ENCODE measurements at regions not wholly inside any gene's neighbourhood (a gene's known extent, or its start where the extent isn't known, plus 50 kb on each side); places are given as distances from the start of the nearest gene placed in this dataset.

DNA sequence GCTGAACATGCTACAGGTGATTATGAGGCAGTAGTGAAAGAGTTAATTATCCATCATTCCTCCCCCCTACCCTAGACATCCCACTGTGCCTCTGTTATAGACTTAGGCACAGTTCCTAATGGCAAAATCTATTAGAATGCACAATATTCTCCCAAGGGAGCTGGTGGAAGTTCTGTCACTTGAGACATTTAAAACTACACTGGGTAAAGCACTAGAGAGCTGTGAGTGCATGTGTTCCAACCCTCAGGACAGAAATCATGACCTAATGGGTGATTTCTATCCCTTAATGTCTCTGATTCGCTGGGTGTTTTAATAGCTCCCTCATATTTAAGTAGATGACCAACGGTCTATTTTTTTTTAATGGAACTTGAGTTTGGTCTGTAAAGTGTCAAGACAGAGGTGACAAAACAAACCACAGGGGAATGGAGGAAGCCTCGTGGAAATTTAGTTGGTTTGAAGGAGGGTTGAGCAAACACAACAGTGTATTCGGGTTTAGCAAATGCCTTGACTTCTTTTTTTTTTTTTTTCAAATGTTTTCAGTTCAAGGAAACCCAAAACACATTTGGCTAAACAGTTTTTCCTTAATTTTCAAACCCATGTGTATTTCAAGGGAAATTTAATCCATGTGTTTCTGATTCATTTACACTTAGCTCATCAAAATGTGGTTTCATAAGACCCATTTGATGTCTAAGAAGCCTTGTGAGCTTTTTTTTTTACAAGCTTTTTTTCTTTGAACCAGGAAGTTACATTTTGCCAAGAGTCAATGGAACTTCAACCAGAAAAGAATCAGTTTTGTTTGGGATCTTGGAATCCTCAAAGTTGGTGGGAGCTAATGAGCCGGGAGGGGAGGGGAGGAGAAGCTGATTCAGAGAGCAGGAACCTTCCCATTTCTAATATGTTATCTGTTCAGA is 665.1 kb upstream of the ZEB2 start:
- no peak for DNase-seq

DNA sequence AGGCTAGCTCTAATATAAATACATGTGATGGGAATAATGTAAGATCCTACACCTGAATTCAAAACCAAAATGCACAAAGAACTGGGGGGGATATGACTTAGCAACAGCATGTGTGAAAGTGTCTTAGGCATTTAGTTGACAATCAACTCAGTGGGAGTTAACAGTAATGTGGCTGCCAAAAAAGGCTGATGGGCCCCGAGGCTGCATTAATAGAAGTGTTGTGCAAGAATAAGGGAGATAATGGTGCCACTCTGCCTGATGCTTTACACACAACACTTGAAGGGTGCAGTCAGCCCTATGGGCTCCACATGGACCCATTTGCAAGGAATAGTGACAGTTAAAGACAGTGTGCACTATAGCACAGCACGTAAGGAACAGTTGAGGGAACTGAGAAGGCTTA is 649.4 kb upstream of the ZEB2 start:
- no peak for DNase-seq

DNA sequence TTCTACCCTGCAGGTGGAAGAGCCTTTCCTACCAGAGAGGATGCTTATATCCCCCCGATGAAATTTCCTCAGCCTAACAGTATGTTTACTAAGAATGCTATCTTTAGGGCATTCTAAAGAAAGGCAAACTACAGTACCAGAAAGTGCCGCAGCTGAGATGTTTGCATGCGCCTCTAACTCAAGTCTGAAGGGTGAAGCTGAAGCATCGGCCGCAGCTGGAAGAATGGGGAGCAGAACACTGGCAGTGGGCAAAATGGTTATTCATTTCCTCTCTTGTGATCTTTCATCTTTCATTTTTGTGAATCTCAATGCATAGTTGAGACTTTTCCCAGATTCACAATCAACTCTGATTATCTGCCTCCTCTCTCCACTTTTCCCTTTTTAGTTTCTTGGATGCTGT is 648.2 kb upstream of the ZEB2 start:
- DNase-seq: no peak

DNA sequence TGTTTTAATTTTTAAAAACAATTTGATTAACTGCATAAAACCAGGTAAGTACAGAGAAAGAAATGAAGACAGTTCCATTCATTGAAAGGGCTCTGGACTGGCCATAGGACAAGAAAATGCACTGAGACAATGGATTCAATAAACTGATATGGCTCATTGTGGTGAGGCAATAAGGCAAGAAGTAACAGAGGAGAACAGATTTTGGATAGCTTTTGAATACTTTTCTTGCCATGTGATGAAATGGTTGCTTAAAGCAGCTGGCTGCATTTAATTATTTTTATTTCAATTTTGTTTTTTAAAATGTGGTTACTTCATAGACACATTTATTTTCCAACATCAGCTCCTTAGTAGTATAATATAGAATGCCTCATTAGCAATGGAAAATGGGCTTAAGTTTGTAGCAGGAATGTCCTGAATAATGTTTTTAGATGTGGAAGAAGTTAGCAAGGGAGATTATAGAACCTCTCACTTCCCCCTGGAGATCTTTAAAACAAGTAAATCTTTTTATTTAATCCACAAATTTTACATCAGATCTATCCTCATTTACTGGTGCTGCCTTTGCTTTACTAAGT is 646.9 kb upstream of the ZEB2 start:
- no peak for DNase-seq

DNA sequence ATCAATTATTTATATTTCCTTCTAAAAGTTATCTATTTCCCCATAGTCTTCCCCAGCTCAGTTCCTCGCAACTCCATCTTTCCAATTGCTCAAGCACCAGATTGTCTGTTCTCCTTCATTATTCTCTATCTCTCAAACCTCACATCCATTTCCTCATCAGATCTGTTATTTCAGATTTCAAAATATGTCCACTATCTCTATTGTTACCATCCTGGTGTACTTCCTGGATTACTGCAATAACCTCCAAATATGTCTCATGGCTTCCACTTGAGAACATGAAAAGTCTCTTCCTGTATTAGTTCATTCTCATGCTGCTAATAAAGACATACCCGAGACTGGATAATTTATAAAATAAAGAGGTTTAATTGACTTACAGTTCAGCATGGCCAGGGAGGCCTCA is 641.7 kb upstream of the ZEB2 start:
- no peak for DNase-seq

DNA sequence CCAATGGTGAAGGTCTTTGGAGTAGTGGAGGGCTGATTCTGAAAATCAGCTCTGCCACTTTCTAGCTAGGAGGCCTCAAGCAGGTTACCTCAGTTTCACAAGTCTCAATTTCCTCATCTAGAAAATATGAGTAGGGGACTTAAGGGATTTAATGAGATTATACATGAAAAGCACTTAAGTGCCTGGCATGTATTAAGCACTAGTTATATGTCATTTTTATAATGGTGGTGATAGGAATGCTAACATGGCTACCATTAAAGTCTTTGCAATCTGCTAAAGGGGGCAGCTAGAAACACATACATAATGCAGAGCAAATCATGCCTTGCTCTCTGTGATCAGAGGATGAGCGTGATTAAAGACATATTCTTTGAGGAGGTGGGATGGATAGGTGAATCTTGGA is 640.9 kb upstream of the ZEB2 start:
- DNase-seq: no peak

DNA sequence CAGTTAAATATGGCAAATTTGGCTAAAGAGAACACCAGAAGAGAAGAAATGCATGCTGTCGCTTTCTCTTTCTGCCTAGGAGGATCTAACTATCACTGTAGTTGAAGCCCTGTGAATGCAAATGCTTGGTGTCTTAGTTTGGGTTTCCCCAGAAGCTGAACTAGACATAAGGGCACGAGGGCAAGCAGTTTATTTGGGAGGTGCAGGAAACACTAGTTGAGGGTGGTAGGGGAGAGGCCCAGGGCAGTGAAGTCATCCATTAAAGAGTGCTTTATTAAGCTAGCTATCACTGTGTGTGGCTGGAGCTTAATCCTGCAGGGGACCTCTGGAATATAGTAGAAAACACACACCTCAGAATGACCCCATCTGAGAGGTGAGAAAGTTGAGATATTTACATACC is 639.8 kb upstream of the ZEB2 start:
- no peak for DNase-seq

DNA sequence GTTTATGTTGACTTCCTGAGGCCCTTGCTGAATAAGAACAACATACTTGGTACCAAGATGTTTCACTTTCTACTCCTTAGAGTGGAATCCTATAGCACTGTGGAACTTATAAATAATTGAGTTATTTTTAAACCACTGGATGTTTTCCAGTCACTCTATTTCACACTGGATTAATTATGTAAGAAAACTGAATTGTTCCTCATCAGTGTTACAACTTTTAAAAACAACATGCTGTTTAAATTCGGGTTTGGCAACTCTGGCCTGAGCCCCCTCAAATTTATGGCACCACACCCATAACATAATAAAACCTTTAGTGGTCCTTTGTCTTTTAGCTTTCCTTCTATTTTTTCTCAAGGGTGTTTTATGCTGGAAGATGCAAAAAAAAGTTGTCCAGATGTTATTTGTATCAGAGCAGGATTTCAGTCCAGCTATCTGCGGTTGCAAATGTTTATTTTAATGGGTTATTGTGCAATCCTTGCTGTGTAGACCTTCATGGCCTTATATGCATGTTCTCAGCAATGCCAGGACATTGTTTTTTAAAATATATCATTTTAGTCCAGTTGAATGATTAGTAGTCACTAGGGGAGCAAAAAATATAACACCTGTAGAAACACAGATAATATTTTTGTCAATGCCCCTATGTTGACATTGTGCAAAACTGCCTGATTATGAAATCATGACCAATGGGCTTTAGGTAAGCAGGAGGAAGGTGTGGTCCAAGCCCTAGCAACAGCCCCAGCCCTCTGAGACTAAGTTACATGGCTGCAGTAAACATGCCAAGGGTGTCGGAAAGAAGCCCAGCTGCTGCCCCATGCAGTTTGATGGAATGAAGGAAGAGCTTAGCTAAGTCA is 638.0 kb upstream of the ZEB2 start:
- no peak for DNase-seq

DNA sequence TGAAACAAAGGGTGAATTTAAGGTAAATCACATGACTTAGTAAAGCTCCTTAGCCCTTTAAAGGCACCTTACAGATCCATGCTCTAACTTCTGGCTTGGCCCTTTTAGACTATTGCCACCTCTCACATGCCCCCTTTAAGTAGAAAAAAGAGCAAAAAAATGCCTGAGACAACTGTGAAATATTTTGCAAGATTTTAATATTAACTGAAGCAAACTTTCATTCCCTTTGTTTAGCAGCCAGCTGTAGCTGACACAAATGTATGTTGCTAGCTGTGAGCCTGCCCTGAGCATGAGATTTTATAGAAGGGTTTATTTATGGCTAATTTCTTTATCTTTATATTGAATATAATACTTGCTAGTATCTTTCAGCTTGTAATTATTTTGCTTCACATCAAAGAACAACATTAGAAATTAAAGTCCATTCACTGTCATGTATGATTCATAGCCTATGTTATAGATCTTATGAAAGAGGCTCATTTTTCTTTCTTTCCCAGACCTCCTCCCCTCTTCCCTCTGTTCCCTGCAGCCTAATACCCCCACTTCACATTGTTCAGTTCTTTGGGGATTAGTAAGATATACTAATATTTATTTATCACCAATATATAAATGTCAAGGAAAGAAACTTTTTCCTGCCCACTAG is 637.2 kb upstream of the ZEB2 start:
- no peak for DNase-seq

DNA sequence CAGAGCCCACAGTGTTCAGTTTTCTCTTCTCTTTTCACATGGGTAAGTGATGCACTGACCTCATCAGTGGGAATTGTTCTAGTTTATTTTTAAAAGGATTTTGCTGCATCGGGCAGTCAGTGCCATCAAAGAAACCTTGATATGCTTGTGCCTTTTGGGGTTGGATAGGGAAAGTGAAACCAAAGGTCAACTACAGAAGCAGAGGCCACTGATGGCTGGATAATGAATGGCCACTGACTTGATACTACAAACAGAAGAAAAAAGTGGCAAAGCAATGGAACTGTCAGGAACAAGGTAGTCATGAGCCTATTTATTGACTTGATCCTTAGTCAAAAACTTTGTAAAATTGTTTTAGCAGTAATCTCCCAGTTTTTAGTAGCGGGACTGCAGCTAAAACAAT is 636.3 kb upstream of the ZEB2 start:
- no peak for DNase-seq

DNA sequence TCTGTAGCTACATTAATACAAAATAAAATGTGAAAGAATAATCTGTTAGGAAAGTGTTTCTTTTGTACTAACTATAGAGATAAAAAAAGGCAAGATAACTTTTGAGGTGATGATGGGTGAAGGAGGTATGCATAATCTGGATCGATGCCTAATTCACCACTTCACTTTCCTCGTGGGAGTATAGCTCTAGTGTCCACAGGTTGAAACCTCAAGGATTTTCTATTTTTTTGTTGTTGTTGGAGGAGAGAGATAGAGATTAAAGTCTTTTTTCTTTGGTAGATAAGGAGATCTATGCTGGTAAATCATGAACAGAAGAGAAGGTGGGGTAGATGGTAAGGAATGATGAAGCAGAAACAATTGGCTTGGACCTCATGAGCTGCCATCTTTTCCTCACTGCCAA is 635.3 kb upstream of the ZEB2 start:
- DNase-seq: no peak

DNA sequence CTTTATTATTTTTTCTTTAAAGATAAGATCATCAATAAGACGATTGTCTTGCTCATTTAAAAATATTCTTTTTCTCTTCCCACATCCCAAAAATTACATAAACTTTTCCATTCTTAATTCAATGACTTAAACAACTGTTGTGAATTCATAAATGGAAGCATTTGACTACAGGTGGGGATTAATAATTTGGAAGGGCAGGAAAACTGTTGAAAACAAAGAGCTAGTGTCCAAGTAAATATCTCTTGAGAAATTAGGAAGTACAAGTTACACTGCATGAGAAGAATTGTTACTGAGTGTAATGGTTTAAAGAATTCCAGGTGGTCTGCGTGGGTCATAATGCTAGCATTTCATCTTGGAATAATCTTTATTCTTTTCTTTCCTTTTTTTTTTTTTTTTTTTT is 634.8 kb upstream of the ZEB2 start:
- no peak for DNase-seq

DNA sequence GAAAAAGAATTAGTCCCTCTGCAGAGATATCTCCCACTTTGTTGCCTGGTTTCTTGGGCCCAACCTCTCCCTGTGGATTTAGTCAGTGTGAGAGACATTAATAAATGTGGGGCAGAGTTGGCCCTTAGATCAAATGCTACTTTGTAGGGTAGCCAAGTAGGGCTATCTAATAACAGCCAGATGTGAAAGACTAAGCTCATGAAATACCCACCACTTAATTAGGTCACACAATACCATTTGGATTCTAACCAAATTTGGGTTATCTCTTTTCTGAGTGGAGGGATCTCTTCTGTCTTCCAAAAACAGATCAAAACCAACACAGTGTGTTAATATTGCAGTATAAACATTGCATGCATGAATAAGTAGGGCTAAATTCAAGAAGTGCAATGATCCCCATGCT is 626.8 kb upstream of the ZEB2 start:
- peak; percentile 40 for DNase-seq

DNA sequence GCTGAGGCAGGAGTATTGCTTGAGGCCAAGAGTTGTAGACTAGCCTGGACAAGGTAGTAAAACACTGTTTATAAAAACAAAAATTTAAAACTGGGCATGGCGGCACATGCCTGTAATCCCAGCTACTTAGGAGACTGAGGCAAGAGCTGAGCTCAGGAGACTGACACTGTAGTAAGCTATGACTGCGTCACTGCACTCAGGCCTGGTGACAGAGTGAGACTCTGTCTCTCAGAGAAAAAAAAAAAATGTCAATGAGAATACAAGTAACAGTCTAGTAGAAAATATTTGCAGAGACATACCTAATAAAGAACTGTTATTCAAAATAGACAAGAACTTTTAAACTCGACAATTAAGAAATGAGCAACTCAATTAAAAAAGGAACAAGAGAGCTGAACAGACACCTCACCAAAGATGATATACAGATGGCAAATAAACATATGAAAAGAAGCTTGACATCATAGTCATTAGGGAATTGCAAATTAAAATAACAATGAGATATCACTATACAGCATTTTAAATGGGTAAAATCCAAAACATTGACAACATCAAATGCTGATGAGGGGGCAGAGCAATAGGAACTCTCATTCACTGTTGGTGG is 624.3 kb upstream of the ZEB2 start:
- DNase-seq: no peak

DNA sequence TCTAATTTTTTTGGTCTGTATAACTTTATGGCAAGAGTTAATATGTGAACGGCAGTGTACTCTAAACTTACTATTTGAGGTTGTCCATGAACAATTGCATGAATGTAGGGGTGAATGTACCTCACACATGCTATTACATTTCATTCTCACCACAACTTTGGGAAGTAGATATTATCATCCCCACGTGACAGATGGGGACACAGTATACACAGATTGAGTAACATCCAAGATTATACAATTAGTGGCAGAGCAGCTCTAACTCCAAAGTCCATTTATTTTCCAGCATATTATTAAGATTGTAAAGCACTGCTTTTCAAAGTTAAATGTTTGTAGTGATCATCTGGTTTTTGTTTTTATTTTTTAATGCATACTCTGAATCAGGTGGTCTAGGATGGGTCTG is 622.1 kb upstream of the ZEB2 start:
- no peak for DNase-seq

DNA sequence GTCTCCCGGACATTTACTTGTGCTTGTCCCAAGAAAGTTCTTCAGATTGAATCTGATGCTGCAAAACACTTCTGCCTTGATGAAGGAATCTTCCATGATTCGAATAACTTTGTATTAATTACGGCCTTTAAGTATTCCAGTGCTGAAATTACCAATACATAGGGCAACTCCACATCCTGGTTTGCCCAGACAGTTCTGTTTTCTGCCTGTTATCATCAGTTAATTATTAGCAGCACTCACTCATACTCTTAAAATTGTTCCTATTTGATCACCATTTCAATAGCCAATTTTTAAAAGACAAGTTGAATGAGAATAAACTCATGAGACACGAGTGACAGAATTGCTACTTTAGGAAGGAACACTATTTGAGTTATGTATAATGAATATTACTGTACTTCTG is 620.7 kb upstream of the ZEB2 start:
- DNase-seq: no peak

DNA sequence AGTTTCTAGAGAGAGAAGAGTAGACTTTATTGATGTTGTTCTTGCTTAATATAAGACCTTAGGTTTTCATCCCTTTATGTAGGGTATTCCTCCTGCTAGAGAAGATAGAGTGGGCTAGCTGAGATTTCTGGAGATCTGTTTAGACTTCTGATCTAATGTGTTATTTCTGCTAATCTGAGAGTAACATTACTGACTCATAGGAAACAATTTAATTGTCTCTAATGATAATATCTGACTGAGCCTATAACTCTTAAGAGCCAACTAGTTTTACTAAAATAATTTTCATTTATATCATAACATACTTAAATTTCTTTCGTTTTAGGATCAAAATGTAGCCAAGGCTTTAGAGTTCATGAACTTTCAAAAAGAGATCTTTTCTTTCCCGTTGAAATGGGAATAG is 618.7 kb upstream of the ZEB2 start:
- DNase-seq: no peak

DNA sequence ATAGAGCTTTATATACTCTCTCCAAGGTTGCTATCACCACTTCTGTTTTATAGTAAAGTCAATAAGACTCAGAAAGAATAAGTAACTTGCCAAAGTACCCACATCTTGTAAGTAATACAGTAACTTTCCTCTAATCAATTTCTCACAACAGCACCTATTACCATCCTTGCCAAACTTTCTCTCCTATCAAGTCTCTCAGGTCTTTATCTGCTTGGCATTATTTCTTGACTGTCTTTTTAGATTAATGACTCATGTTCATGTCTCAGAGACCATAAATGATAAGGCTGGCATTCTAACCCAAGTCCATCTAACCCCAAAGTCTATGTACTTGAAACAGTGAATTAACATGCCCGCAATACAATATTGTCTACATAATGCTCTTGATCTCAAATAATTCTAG is 618.0 kb upstream of the ZEB2 start:
- DNase-seq: no peak

DNA sequence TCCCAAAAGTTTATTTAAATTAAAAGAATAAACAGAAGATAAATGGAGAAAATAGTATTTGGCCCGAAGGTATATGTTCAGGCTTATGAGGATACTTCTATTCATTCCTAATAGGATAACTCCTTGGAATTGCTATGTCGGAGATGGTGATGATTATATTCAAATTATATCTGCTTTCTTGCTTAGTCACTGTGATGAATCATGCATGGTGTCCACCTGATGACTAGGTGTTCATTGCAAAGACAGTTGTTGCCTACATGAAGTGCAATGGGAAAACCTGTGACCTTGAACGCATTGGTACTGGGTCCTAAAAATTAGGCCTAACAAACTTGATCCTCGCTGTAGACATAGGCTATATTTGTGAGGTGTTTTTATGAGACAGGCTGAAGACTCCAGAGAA is 617.3 kb upstream of the ZEB2 start:
- no peak for DNase-seq

DNA sequence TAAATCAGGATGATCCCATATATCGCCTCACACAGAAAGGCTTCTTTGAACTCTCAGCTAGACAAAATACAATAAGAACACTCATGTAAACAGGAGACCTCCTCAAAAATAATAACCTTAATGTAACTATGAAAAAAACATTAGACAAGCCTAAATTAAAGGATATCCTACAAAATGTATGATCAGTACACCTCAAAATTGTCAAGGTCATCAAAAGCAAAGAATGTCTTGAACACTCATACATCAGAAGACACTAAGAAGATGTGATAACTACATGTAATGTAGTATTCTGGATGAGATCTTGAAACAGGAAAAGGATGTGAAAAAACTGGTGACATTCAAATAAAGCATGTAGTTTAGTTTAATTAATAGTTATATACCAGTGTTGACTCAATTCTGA is 616.8 kb upstream of the ZEB2 start:
- DNase-seq: no peak

DNA sequence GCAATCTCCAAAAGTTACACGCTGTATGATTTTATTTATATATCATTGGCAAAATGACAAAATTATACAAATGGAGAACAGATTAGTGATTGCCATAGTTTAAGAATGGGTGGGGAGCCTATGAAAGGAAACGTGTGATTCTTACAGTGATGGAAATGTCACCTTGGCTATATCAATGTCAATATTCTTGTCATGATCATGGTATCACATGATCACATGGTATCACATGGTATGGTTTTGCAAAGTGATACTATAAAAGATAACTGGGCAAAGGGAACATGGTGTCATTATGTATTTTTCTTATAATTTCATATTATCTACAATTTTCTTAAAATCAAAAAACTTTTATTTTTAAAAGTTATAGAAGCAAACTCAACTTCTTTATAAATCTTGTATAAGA is 606.2 kb upstream of the ZEB2 start:
- DNase-seq: no peak

DNA sequence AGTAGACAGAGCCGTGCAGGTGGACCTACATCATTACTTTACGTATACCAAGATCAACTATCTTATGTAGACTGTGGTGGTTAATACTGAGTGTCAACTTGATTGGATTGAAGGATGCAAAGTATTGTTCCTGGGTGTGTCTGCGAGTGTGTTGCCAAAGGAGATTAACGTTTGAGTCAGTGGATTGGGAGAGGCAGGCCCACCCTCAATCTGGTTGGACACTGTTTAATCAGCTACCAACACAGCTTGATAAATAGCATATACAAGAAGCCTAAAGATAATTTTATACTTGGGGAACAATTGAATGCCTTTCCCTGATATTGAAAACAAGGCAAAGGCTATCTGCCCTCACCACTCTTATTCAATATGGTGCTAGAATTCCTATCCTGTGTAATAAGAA is 604.2 kb upstream of the ZEB2 start:
- no peak for DNase-seq

DNA sequence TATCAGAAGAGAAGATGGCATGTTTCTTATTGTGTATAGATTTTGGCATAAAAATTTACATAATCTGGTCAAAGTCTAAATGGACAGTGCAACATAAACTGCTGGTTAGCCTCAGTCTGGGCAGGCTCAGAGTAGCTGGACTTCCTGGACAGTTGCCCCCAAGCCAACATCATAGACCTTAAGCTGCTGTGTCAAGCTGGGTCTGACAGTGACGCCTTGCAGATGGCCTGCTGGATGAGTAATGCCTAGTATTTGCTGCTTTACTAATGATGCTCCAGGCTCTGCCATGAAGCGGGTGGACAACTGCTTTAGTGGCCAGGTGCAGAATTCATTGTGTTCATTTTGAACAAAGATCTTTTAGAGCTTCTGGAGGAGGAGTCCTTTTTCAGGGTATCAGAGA is 603.7 kb upstream of the ZEB2 start:
- no peak for DNase-seq

All from NCI-H524 treated with DMSO at 0.1 percent for 48 hours (cell line).